GM12872 (cell line): ENCODE measurements at regions not wholly inside any gene's neighbourhood (a gene's known extent, or its start where the extent isn't known, plus 50 kb on each side); places are given as distances from the start of the nearest gene placed in this dataset.

ENCODE experiments used
- TF ChIP-seq, protein P1 (sequence below): IDR thresholded peaks from 3 replicates; pipeline ENCODE4 v1.5.1; 2011; ENCODE audit warnings: low read depth, mild to moderate bottlenecking, low read length, moderate library complexity; ENCODE audit not compliant: insufficient read depth

- TF ChIP-seq, protein P1, sequence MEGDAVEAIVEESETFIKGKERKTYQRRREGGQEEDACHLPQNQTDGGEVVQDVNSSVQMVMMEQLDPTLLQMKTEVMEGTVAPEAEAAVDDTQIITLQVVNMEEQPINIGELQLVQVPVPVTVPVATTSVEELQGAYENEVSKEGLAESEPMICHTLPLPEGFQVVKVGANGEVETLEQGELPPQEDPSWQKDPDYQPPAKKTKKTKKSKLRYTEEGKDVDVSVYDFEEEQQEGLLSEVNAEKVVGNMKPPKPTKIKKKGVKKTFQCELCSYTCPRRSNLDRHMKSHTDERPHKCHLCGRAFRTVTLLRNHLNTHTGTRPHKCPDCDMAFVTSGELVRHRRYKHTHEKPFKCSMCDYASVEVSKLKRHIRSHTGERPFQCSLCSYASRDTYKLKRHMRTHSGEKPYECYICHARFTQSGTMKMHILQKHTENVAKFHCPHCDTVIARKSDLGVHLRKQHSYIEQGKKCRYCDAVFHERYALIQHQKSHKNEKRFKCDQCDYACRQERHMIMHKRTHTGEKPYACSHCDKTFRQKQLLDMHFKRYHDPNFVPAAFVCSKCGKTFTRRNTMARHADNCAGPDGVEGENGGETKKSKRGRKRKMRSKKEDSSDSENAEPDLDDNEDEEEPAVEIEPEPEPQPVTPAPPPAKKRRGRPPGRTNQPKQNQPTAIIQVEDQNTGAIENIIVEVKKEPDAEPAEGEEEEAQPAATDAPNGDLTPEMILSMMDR, result no peak
Measured at GRCh38 chr3:31105438-31106077, 211.1 kb upstream of the GADL1 start.

DNA sequence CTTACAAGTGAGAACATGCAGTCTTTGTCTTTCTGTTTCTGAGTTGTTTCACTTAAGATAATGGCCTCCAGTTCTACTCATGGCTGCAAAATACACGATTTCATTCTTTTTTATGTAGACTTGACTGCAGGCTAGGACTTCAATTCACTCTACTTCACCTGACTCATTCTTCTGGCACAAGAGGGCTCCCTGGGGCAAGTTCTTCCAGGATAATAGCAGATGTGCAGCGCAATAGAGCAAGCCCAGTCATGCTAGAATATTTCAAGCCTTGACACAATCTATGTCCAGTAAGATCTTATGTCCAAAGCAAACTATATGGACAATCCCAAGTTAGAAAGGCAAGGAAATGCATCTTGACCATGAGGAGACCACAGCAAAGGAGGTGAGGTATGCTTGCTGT lies 211.7 kb upstream of the GADL1 start:
- TF ChIP-seq, protein P1, result no peak

GRCh38 chr3:31106912-31107311 lies 212.5 kb upstream of the GADL1 start:
- TF ChIP-seq, protein P1, result no peak

GRCh38 chr3:31114929-31115283 lies 220.4 kb upstream of the GADL1 start:
- TF ChIP-seq, protein P1, result no peak

GRCh38 chr3:31116651-31117050 lies 222.2 kb upstream of the GADL1 start:
- TF ChIP-seq, protein P1, result no peak

DNA sequence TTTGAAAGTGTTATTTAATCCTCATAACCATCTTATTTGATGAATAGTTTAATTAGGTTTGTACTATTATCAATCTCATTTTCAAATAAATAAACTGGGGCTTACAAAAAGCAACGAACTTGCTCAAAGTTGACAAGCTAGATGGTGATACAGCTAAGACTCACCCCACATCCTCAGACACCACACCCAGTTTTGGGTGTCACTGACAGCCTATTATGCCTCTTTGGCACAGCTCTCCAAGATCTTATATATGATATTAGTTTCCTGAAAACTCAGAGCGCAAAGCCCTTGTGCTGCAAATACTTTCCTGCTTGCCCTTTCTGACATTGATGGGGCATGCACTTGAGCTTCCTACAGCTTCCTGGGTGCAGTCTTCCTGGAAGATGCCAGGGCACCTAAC lies 223.4 kb upstream of the GADL1 start:
- TF ChIP-seq, protein P1, result no peak

DNA sequence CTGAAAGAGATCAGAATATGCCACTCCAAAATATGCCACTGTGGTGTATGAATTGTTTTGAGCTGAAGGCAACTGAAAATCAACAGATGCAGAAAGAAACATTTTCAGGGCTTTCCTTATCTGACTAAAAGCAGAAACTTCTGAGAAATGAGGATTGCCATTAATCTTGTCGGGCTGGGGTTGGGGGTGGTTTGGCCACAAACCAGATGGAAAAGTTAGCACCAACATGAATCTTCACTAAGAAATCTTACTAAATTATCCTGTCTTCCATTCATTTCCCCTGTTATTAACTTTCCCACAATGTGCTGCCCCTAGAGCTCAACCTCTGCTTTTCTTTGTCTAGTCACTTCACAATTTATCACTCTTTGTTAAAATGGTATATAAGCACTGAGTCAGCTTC lies 229.9 kb upstream of the GADL1 start:
- TF ChIP-seq, protein P1, result no peak

- TF ChIP-seq, protein P1, result no peak
Measured at GRCh38 chr3:31125413-31126020, 231.1 kb upstream of the GADL1 start.
